GM19240 (cell line): ENCODE measurements at regions not wholly inside any gene's neighbourhood (a gene's known extent, or its start where the extent isn't known, plus 50 kb on each side); places are given as distances from the start of the nearest gene placed in this dataset.
"Not testable (repeated sequence)": the region's sequence is repeated elsewhere in the genome, so short reads cannot be mapped to it uniquely, and the experiment has no call there.

Experiments
- DNase-seq: peaks from one replicate; pipeline ENCODE4 v3.0.0; 2011; ENCODE audit warnings: low spot score; ENCODE audit not compliant: insufficient read length

DNA sequence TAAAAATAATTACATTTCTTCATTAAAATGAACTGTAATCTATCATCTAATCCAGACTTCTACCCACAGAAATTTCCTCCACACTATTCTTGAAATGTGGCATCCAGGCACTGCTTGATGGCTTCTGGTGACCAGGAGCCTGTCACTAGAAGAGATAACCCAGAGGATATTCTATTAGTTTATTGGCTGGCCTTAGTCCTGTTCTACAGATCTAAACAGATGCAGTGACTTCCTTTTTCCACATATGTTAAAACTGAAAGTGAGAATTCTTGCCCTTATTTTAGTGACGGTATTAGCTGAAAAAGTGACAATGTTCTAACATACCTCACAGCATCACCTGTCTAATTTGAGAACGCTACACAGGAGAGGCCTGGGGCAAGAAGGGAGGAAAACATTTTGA, 775.4 kb downstream of the TSN start:
- no peak for DNase-seq

DNA sequence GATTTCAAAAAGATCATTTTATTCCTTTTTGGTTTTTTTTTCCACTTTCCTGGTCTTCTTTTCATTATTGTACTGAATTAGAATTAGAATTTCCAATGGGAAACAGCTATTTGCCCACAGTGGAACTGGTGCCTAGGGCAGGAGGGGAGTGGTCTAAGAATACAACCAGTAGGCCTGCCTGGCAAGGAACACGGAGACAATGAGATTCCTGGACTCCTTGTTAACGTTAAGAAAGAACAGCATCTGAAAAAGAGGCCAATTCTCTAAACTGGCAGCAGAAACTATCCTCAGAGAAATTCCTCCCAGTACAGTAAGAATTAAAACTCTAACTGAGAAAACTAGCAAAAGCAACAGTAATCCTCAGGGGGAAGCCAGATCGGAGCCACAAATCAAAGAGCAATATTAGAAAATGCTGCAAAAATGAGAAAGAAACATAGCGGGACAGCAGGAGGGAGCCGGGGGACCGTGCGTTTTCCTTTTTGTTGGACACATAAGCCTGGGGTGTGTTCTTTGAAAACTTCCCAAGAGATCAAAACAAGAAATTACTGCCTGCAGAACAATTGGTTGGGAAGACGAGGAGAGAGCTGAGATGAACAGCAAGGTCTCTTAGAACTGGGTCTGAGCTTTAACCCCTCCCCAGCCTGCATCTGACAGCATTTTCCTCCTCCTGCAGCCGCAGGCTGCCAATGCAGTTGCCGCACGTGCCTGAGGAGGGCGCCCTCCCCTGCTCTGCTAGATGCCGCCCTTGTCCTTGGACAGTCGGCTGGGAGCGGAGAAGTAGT, 776.0 kb downstream of the TSN start:
- no peak for DNase-seq

DNA sequence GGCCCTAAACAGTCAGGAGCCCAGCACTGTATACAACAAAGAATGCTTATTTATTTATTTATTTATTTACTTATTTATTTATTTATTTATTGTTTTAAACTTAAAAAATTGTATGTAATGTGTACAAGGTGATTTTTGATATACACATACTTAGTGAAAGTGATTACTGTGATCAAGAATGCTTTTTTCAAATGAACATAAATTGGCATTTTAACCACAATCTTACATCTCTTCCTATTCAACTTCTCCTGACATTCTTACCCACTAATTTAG, 776.6 kb downstream of the TSN start:
- no peak for DNase-seq

DNA sequence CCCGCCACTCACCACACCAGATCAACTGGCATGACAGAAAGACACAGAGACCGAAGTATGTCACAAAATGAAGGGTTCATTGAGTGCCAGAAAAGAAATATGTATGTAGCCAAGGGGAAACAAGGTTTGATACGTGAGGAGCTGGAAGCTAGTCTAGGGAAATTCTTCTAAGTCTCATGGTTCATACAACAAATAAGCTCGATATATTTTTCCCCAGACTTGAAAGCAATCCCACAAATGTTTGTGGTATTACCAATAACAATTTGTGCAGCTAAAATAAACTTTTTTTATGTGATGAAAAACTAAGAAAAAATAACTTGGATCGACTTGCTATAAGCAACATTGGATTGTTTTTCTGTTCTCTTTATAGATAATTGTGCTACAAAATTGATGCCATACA, 777.0 kb downstream of the TSN start:
- DNase-seq = no peak

DNA sequence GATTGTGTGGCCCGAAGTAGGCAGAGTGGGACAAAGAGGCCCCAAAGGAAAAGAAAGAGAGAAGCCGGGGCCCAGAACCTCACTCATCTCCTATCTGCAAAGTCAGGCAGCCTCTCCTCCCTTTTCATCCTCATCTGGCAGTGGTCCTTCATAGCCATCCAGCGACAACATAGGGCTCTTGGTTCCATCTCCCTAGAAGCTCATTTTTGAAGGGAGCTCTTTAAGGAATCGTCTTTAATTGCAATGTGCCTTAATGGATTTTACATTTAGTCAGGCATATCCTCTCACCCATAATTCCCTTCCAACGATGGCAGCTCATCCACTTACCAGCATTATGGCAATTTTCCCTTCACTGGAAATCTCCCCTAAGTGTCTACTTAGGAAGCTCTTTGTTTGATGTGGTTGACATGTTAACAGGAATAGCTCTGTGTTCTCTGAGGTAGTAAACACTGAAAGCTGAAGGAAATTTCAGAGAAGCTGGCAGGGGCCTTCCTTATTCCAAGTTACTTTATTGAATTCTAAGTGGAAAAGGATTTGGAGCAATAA, 780.6 kb downstream of the TSN start:
- DNase-seq = no peak

DNA sequence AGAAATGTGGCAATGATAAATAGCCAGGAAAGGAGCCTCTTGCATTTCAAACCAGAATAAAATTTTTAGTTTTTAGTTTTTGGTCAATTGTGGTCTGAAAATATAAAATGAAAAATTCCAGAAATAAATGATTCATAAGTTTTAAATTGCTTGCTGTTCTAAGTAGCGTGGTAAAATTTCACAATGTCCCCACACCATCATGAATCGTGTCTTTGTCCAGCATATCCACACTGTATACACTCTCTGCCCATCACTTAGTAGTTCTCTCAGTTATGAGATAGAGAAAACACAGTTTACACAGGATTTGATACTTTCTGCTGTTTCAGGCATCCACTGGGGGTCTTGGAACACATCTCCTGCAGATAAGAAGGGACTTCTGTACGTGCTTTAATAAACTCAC, 783.9 kb downstream of the TSN start:
- DNase-seq = no peak

DNA sequence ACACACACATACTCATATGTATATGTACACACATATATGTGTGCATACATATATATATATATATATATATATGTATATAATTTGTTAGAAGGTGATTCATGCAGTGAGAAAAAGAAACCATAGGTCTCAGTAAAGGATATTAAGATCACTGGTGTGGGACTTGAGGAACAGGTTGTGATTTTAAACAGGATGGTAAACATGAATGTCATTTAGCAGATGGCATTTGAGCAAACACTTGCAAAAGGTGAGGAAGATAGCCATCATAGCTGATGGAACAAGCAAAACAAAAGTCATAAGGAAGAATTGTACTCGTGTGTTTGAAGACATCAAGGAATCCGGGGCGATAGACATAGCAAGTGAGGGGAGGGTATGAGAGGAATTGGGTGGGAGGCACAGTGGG, 784.5 kb downstream of the TSN start:
- DNase-seq = no peak

DNA sequence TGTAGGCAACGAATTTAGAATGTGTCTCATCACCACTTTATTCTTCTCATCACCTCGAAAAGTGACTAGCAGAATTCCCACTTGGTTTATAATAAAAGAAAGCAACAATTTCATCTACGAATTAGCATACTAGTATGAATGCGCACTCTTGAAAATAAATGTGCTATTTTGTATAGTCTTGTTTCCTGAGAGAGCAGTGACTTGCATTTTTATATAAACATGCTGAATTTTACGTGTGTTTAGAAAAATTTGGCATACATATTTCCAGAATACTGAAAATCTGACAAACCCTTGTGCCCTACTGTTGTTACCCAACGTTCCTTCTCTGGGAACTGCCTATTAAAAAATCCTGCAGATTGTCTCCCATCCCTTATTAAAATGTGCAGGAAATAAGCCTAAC, 786.8 kb downstream of the TSN start:
- no peak for DNase-seq

DNA sequence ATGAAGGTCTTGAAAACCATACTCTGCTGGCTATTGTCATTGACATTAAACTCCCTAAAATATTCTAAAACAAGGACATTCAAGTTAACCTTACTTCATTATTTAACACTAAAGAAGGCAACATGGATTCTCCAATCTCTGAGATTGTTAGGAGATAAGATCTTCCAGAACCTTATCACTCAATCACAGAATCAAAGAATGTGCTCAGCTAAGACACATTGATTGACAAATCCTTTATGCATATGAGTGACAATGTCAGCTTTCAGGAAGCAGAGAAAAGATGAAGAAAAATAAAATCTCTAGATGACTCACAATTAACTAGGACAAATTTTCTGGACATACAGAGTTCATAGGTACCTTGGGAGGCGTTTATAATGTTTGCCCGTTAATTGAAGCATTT, 787.2 kb downstream of the TSN start:
- DNase-seq = no peak

DNA sequence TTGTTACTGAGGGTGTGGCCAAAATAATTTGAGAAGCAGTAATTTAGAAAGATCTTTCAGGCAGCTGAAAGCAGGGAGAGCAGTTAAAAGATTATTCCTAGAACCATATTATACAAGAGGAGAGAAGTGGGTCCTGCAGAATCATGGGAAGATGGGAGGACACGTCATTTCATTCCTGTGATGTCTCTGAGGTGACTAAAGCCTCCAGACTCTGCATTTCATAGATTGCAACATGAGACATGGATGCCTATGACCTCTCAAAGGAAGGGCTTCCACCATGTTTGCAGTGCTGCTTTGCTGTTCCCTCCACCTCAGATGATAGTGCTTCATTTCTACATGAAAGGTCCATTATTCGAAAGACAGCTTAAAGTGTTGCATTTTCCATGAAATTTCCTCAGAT, 788.4 kb downstream of the TSN start:
- no peak for DNase-seq

DNA sequence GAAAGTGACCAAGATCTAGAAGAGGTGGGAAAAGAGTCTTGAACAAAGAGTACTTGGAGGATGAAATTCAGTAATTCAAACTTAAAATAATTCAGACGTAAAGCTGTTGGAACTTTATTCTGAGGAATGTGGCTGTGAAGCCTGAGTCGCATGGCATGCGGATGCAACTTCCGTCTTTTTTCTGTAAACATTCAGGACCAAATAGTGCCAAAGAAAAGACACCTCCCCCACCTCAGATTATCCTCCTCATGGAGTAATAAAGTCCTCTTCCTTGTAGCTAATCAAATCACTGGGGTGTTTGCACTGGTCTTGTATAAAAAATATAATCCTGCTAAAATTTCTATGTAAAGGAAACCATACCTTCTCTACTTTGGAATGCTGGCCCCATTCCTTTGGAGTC, 790.4 kb downstream of the TSN start:
- no peak for DNase-seq

DNA sequence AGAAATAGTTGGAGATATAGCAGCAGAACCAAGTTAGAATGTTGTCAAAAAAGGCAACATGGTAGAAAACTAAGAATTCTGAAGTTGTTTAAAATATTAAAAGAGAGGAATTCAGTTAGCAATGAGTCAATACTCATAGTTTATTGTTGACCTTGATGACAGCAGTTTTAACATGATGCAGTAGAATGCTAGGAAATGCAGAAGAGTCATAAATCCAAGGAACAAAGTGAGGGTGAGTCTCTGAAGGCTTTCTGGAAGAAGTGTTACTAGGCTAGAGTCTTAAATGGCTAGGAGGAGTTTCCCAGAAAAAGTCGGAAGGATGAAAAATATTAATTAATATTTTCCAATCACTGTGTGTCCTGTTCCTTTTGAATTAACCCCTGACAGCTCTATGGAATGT, 807.3 kb downstream of the TSN start:
- DNase-seq = no peak

DNA sequence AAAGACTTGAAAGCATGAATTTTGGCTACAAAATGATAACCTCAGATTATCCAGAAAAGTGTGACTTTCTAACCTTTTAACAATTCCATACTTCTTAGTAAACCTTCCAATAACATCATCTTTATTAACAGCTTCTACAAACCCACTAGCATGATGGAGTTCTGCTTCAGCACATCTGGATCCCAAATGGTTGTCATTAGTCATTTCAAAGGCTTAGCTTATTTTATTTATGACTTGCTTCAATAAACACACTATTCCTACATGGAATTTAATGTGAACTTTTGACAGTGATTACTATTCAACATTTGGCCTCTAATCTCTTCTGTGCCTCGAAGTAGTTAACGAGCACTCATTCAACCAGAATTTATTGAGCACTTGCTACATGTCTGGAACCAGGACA, 808.3 kb downstream of the TSN start:
- no peak for DNase-seq

DNA sequence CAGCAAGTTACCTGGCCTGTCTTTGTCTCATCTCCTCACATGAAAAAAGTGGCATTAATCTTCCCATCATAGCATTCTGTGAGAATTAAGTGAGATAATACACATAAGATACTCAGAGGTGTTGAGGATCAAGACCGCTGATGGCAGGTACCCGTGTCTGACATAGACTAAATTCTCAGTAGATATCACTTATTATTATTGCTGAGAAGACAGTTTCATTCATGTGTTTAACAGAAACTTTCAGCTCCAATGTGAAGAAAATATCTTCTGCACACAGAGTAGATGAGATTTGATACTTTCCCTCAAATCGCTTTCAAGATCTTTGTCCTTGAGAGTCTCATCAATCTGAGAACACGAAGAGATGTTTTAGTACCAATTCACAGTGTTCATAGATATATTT, 809.4 kb downstream of the TSN start:
- DNase-seq = no peak

DNA sequence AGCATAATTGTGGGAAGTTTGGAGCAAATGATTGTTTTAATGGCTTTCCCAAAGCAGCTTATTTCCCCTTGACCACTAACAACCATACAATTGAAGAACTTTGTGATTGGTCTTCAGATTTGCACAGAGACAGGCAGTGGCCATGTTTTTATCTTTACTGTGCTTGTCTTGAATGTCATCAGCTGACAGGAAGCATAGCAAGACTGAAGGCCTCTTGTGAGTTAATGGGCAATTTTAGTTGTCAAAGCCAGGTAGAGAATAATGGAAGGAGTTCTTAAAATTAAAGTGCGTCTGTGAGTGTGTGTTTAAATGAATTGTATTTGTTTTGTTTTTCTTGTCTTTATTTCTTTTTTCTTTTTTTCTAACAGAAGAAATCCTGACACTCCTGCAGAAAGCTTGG, 809.9 kb downstream of the TSN start:
- no peak for DNase-seq

DNA sequence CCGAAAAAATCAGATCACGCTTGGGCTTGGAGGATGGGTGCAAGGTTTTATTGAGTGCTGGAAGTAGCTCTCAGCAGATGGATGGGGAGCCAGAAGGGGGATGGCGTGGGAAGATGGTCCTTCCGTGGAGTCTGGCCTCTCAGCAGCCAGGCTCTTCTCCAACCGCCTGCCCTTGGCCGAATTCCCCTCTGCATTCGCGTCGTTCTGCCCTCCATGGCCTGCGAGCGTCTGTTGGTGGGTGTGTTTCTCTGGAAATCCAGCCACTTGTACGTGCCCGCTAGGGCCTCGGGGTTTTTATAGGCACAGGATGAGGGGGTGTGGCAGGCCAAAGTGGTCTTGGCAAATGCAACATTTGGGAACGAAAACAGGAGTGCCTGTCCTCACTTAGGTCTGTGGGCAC, 815.2 kb downstream of the TSN start:
- DNase-seq = no peak

DNA sequence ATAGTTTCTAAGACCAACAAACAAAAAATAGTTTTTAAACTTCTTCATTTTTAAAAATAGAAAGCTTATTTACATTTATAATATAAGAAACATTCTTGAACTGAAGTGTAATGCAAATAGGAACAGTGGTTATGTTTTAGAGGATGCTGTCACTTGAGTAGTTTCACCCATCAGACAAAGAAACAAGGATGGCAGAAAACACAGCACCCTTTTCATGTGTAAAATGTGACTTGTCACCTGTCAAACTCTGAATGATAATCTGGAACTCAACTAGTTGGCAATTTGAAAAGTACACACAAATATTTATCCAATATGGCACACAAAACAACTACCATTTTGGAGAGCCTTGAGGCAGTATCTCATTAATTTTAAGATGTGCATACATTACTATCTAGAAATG, 816.0 kb downstream of the TSN start:
- not testable (repeated sequence) for DNase-seq

DNA sequence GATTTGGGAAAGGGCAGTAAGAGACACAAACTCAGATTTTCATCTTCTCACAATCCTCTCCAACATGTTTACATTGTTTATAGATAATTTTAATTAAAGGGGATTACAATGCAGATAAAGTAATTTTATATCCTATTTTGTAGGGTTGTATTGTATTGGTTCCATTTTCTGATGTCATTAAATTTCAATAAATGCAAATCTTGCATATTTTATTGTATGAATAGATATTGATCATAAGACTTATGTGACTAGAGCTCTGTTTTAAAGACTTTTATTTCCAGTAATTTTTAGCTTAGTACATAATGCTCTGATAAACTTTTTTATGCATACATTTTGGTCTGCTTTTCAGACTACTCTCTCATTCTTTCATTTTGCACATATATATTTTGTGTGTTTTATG, 819.6 kb downstream of the TSN start:
- no peak for DNase-seq

DNA sequence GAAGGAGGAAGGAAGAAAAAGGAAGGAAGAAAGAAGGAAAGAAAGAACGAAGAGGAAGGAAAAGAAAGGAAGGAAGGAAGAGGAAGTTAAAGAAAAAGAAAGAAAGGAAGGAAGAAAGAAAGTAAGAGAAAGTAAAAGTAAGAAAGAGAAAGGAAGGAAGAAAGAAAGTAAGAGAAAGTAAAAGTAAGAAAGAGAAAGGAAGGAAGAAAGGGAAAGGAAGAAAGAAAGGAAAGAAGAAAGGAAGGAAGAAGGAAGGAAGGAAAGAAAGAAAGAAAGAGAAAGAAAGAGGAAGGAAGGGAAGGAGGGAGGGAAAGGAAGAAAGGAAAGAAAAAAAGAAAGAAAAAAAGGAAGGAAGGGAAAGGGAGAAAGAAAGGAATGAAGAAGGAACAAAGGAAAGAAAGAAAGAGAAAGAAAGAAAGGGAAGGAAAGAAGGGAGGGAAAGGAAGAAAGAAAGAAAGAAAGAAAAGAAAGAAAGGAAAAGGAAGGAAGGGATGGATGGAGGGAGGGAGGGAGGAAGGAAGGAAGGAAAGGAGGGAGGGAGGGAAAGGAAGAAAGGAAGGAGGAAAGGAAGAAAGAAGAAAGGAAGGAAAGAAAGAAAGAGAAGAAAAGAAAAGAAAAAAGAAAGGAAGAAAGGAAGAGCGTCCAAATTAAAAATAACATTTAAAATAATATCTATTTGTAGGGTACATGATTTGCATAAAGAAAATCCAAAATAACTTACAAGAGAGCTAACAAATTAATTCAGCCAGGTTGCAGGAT, 827.9 kb downstream of the TSN start:
- no peak for DNase-seq

DNA sequence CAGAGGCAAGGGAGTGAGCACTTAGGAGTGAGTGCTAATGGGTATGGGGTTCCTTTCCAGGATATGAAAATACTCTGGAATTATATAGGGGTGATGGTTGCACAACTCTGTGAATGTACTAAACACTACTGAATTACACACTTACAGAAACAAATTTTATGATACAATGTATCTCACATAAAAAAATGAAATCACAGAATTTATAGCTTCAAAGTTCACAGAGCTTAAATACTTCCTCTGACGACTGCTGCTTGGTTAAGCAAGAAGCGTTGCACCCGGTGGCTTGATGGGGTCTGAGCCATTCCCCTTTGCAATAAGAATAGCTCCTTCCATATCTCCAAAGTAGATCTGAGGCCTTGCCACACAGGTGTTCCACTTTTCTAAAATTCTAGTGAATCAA, 835.1 kb downstream of the TSN start:
- no peak for DNase-seq

DNA sequence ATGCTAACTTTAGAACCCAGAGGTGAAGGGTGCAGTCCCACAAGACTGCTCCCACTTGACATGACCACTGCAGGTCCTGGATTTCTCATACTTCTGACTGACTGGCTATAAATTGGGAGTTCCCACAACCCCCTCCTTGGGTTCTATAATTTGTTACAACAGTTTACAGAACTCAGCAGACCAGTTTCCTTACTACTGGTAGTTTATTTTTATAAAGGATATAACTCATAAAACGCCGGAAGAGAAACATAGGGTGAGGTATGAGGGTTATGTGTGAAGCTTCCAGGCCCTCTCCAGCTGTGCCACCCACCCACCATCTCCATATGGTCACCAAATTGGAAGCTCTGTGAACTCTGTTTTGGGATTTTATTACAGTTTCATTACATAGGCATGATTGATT, 839.6 kb downstream of the TSN start:
- no peak for DNase-seq

DNA sequence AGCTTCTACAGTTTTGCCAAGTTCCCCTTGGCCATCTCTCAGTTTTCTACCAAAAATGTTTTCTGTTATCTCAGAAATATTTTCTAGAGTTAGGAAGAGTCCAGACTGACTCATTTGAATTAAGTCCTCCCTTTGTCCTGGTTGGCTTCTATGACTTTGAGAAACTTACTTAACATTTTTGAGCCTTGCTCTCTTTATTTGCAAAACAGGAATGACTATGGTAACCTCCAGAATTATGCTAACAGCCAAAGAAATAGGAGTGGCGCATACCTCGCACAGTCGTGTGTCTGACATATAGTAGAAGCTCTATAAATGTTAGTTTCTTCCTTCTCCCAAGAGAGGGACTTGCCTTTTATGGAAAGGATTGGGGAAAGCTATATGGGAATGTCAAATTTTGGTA, 841.1 kb downstream of the TSN start:
- no peak for DNase-seq

DNA sequence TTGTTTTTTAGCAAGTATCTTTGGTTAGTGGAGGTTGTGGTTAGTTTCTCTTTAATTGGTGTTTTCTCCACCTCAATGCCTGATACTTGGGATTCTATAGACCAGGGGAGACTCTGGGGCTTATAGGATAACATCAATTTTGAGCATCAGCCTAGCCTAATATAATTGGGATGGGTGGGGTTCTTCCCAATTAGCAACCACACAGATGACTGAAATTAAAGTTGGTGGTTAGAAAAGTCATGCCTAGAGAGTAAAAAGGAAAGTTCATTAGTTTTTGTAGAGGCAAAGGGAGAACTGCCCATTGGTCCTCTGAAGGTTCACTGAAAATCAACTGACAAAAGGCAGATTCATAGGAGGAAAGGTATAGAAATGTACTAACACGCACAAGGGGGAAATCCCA, 843.3 kb downstream of the TSN start:
- no peak for DNase-seq
